ENCODE measurements at regions not wholly inside any gene's neighbourhood (a gene's known extent, or its start where the extent isn't known, plus 50 kb on each side); places are given as distances from the start of the nearest gene placed in this dataset.

GRCh38 chr2:195118276-195118675 is 538.8 kb upstream of the SLC39A10 start:
- no peak overlapping the region for H2BK15ac ChIP-seq (ENCODE audit: low read length)
- no peaks in the 10 kb centered on the region for H3K23me2 ChIP-seq (ENCODE audit: low read depth, low read length)
- no peak overlapping the region for H3K4me3 ChIP-seq (ENCODE audit: extremely low read depth in 1 of 4, insufficient read depth in 2 of 4, low read depth in 3 of 4, low read length in 4 of 4)
- no peaks in the 10 kb centered on the region for H3K27me3 ChIP-seq (replicated peaks in 1 of 4; ENCODE audit: control insufficient read depth in 3 of 4, extremely low read depth in 1 of 4, insufficient read depth in 3 of 4, low read length in 3 of 4)
- TF ChIP-seq SIRT6 (IDR thresholded peaks at IDR 0.05; ENCODE audit: low read length), result no peak
- TF ChIP-seq SAP30 (IDR thresholded peaks at IDR 0.05; ENCODE audit: insufficient read depth, insufficient replicate concordance, low read length), result no peak
- no peak overlapping the region for H4K8ac ChIP-seq (ENCODE audit: extremely low read depth, insufficient read depth, low read length)
- WGBS, 2 experiments (ENCODE audit: extremely low coverage in 1 of 2, insufficient coverage in 1 of 2, insufficient read length in 1 of 2, insufficient replicate concordance in 2 of 2, low coverage in 1 of 2, low lambda C conversion rate in 2 of 2, missing lambda C conversion rate in 1 of 2), result 91% methylated on average over 3 of the region's 3 CpGs; no CpG with 5 or more reads in 1 of the 2 experiments
- H2AK5ac ChIP-seq (ENCODE audit: low read depth, low read length), result no peak overlapping the region
- no peaks in the 10 kb centered on the region for H3K79me1 ChIP-seq (ENCODE audit: low read depth, low read length)
- no peak overlapping the region for H2AFZ ChIP-seq (ENCODE audit: low read length)
- no peaks in the 10 kb centered on the region for H3K4me1 ChIP-seq (replicated peaks in 1 of 4; ENCODE audit: control insufficient read depth in 3 of 4, insufficient read depth in 4 of 4, low read length in 3 of 4)
- no peak overlapping the region for H2BK120ac ChIP-seq (replicated peaks; ENCODE audit: low read depth, low read length)
- no peaks in the 10 kb centered on the region for H3K79me2 ChIP-seq (ENCODE audit: control insufficient read depth in 1 of 2, insufficient read depth in 2 of 2, low read length in 2 of 2)
- no peaks in the 10 kb centered on the region for H3K9me3 ChIP-seq (ENCODE audit: insufficient read depth in 2 of 2, low read depth in 1 of 2, low read length in 1 of 2)
- no peak overlapping the region for H2BK20ac ChIP-seq (ENCODE audit: low read length)
- H3K23ac ChIP-seq (ENCODE audit: insufficient read length), result no peak overlapping the region
- H2BK12ac ChIP-seq (ENCODE audit: low read depth, low read length), result no peak overlapping the region
- no peak overlapping the region for H4K91ac ChIP-seq (replicated peaks; ENCODE audit: insufficient read length, low read length)
- H3K27ac ChIP-seq (ENCODE audit: low read depth, low read length), result no peak overlapping the region
- no peak overlapping the region for H2BK5ac ChIP-seq (ENCODE audit: low read depth, low read length)
- FAIRE-seq (no peak), DNase-seq (ENCODE audit: low read depth in 1 of 2, low spot score in 2 of 2) (no peak)
- H3K14ac ChIP-seq (ENCODE audit: insufficient read length), result no peak overlapping the region
- ChIA-PET POLR2A (ENCODE audit: partially characterized antibody) (no interaction called here), CTCF (ENCODE audit: partially characterized antibody) (no interaction called here)
- H3K18ac ChIP-seq (ENCODE audit: extremely low read depth, low read length), result no peak overlapping the region
- H4K20me1 ChIP-seq (replicated peaks in 1 of 2; ENCODE audit: control insufficient read depth in 1 of 2, insufficient read depth in 2 of 2, low read length in 2 of 2), result no peaks in the 10 kb centered on the region
- H3K4me2 ChIP-seq (ENCODE audit: insufficient read depth in 1 of 2, low read depth in 2 of 2, low read length in 2 of 2), result no peak overlapping the region
- H3K56ac ChIP-seq (replicated peaks; ENCODE audit: insufficient read length, low read depth, low read length), result no peak overlapping the region
- no peak overlapping the region for H3K9ac ChIP-seq (replicated peaks in 1 of 4; ENCODE audit: extremely low read depth in 1 of 4, low read depth in 3 of 4, low read length in 3 of 4)
- H3K4ac ChIP-seq (replicated peaks; ENCODE audit: insufficient read length, low read depth, low read length), result no peak overlapping the region
- H3K36me3 ChIP-seq (ENCODE audit: control insufficient read depth in 2 of 4, insufficient read depth in 4 of 4, low read length in 3 of 4), result no peaks in the 10 kb centered on the region
- no peak overlapping the region for H4K5ac ChIP-seq (ENCODE audit: insufficient read length, low read depth, low read length)
